Stimulated activated CD8-positive, alpha-beta memory T cell treated with anti-CD3 and anti-CD28 coated beads, Interleukin-4, amount 100 ng/mL, for 1 hour (primary cell): ENCODE measurements at regions not wholly inside any gene's neighbourhood (a gene's known extent, or its start where the extent isn't known, plus 50 kb on each side); places are given as distances from the start of the nearest gene placed in this dataset.
"Not testable (repeated sequence)": the region's sequence is repeated elsewhere in the genome, so short reads cannot be mapped to it uniquely, and the experiment has no call there.

Experiments
- DNase-seq, 2 donors: peaks; one replicate each; pipeline ENCODE4 v3.0.0-alpha.2; 2020; ENCODE audit warnings: low read depth in 2 of 2, low spot score in 1 of 2

DNA sequence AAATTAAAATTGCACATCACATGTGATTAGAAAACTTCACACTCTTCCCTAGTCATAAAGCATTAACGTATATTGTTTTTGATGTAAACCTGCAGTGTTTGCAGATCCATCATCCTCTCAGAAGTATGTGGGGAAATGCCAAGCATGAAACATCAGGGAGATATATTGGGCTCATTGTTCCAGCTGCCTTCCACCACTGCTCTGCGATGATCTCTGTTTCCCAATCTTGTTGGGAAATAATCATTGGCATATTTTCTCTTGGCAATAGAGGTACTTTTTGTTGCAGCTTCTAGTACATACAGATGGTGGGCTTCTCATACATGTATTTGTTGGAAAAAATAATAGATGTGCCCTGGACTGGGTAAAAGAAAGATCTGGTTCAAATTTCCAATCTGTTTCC, 466.3 kb upstream of the HS3ST1 start:
- no peak for DNase-seq

DNA sequence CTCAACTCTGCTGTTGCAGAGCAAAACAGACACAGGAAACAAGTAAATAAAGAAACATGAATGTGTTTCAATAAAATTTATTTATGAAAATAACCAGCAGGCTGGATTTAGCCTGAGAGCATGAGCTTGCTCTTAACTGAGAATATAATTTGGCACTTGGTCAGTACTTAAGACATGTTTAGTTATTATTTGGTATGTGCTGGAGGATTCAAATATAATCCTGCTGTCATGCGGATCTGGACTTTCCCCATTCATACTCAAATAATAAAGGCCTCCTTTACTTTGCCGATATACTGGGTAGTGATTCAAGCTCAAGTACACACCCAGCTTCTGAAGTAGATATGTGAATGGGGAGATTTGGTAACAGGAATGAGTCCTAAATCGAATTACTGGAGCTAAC, 465.5 kb upstream of the HS3ST1 start:
- DNase-seq = no peak

DNA sequence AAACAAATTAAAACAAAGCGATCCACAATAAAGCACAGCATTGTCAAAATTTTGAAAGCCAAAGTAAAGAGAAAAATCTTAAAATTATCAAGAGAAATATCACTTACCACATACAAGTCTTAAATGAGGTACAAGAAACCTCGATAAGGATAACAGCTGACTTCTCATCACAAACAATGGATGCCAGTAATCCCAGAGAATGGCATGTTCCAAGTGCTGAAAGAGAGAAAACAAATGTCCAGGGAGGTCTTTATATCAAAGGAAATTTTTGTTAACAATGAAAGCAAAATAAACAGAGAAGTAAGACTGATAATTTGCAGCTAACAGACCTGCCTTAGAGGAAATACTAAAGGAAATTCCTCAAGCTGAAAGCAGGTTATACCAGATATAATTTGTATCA, 460.4 kb upstream of the HS3ST1 start:
- no peak for DNase-seq

DNA sequence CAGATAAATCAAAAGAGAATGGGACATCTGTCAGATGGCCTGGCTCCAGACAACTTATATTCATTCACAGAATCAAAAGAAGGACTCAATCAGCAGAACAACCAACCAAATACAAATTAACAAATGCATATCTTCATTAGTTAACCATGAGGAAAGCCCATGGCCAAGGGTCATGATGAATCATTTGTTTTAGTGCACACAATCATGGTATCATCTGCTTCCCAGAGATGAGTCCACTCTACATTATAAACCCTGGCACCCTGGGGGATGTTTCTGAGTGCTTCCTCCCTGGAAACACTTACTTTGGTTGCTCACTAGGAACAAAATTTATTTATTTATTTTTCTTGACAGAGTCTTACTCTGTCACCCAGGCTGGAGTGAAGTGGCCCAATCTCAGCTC, 453.3 kb upstream of the HS3ST1 start:
- no peak for DNase-seq

DNA sequence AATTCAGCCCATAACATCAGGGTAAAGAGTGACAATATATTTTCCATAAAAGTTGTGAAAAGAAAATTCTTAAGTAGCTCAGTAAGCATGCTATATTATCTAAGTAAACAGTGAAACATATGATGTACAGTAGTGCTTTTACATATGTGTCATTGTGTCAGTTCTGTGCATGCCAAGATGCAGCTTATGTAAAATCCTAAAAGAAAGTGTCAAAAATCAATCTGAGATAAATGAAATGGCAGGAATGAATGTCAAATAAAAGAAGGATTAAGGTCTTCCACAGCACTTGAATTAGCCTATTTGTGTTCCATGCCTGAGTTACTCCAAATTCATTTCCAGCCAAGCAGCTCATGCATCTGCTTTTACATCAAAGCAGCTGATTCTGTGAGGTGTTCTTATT, 452.7 kb upstream of the HS3ST1 start:
- no peak for DNase-seq

DNA sequence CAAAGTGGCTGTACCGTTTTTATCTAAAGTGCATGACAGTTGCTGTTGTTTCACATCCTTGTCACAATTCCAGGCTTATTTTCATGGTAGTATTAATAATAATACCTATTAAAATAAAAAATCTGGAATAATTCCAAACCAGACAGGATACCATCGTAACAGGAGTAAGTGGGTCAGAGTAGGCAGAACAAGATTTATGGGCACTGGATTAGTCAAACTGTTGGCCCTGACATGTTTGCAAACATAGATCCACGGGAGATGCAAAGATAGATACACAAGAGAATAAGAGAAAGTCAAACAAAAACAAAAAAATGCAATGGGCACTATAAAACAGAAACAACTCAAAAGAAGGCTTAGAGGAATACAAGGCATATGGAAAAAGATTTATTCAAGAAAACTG, 449.5 kb upstream of the HS3ST1 start:
- no peak for DNase-seq

DNA sequence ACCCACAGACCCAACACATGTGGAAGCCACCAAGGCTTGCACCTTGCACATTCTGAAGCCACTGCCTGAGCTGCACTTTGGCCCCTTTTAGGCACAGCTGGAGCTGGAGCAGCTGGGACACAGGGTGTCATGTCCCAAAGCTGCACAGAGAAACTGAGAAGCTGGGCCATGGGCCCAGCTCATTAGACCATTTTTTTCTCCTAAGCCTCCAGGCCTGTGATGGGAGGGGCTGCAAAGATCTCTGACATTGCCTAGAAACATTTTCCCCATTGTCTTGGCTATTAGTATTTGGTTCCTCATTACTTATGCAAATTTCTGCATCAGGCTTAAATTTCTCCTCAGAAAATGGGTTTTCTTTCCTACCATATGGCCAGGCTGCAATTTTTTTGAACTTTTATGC, 447.4 kb upstream of the HS3ST1 start:
- no peak for DNase-seq

DNA sequence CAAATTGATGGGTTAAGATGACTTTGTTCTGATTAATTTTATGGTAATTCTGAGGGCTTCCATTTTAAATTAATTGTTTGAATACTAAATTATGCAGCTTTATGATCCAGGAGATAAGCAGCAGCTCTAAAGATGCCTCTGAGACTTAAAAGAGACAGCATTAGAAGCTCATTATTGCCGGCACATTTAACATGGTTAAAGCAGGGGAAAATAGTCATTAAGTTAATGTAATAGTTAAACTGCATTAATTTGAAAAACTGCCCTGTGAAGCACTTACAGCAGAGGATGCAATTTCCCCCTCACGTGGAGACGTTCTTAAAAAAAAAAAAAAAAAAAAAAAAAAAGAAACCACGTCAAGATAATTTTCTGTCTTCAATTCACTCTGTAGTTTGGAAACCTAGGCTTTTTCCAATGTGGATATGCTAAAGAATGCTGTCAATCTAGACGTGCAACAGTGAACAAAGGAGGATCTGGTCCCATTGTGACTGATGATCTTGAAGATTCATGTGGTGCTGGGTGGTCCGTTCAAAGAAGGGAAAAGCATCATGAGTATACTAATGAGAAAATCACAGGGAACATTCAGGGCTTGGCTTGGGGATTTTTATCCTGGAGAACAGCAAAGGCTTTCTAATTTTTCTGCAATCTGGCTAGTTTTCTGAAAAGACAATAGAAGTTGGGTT, 440.6 kb upstream of the HS3ST1 start:
- DNase-seq = no peak

DNA sequence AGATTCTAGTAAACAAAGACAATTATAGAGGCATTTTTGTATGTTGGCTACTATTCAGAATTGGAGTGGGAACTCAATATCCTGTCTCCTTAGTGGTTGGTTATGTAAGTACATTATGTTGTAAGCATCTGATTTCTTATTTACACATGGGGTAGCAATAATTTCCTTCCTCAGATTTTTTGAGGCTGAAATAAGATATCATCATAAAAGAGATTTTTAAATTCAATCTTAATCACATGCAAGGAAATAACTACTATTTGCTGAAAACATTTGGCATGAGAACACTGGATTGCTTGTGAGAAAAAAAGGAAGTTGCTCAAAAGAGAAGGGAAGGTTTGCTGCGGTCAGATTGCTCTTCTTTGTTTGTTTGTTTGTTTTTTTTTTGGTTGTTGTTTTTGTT, 437.7 kb upstream of the HS3ST1 start:
- DNase-seq = no peak

DNA sequence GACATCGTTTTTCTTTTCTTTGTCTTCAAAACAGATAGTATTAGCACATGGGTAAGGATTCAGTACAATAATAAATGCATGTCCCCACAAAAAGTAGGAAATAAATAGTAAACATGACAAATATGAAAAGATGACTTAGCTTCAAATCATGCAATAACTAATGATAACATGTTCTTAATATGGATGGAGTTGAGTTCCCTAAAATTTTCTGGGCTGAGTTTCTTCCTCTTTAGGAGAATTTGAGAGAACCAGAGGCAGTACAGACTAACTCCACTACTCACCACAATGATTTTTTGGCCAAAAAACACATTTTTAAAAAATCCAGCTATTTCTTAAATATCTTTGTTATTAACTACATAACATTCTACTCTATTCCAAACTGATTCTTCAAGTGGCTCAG, 432.3 kb upstream of the HS3ST1 start:
- DNase-seq = no peak

DNA sequence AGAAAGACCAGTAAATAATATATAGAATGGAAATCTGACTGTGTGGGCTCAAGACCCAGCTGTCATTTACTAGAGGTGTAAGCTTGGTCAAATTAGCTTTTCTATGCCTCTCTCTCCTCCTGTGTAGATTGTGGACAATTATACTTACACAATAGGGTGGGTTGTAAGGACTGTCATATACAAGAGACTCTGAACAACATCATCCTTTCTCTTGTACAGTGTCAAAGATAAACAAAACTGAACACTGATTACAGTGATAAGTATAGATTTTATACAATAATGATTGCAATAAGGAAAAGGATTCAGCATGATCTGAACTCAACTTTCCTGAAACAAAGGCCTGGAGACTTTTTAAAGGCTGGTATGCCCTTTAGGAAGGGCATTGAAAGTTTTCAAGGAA, 429.2 kb upstream of the HS3ST1 start:
- DNase-seq = no peak

DNA sequence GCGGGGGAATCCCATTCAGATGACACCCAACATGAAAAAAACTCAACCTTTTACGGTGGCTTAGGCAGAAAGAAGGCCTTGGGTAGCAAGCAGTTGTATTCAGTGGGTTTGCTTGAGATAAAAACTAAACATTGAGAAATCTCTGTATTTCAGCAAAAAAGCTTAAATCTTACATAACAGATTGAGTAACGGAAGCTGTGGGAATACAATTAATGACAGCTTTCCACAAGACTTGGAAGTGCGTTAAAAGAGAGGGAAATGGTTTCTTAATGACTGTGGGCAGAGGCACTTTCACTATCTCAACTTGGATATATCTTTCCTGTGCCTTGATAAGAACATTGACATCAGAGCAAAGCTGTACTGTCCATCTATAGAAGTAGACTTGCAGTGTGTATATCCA, 418.5 kb upstream of the HS3ST1 start:
- no peak for DNase-seq

DNA sequence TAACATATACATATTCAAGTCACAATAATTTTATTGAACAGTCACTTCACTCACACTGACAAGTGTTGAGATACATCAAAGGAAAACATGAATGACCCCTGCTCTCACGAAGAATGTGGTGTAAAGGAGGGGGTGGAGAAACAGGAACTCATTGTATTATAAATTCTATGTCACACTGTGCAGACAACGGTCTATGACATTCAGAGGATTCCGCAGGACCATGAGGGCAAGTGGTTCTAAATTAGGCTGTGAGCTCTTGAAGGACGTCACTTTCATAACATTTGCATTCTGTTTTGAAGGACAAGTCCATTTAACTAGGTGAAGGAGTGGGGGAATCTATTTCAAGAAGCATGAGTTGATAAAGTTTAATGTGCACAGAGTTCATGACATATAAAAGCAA, 415.2 kb upstream of the HS3ST1 start:
- no peak for DNase-seq

DNA sequence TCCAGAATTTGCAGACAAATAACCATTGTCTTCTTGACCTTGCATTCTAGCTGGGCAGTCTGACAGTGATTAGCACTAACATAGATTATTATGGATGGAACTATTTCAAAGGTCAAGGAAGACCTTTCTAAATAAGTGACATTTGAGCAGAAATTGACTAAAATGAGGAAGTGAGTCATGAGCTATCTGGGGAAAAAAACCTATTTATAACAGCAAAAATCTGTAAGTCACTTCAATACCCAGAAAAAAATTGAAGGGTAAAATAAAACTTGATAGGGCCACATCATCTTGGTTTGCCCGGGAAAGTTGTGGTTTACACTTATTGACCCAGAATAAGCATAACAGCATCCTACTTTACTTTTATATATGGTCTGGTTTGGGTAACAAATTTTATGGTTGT, 414.6 kb upstream of the HS3ST1 start:
- no peak for DNase-seq

DNA sequence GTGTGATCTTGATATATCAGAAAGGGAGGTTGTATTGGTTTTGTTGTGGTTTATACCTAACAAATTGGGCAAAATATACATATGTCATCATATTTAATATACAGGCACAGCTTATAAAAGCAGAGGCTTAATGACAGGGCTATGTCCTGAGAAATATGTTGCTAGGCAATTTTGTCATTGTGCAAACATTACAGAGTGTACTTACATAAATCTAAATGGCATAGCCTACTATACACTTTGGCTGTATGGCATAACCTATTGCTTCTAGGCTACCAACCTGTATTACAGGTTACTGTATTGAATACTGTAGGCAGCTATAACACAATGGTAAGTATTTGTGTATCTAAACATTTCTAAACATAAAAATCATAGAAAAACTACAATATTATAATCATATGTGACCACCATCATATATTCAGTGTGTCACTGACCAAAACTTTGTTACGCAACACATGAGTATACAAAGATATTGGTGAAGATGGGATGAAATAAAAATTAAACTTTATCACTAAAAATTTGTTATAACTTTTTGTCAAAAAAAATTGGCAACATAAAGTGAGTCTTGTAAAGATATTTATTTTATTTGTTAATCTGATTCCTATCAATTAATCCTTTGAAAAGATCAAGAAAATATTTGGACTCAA, 414.0 kb upstream of the HS3ST1 start:
- no peak for DNase-seq

DNA sequence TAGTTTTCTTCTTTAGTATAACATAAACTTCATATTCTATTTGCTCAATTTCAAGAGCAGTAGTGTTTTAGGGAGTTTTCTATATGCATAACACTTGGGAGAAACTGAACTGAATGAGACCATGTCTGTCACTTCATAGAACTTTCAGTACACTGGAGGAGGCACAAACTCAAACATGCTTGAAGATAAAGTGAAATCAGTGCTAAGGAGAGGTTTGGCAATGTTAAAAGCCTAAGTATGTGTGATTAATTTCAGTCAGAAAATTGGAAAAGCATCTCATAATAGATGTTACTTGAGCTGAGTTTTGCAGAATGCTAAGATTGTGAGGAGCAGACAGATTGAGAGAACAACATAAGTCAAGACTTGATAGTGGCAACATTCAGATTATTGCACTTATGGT, 411.2 kb upstream of the HS3ST1 start:
- DNase-seq = no peak

DNA sequence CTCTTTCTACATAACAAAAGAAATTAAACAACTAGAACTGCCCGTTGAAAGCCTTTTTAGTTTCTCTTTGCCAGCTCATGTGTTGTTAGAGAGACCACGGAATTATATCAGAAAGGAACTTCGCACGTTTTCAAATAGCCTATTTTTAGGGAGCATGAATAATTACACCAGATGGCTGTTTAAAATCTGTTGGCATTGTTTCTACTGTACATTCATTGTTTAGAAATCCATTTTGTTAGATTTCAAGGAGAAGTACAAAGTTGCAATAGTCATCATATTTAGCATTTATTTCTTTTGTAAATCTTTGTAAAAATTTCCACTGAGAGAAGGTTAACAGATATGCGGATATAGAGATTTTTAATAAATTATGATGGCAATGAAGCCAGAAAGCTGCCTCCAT, 403.0 kb upstream of the HS3ST1 start:
- DNase-seq = no peak

DNA sequence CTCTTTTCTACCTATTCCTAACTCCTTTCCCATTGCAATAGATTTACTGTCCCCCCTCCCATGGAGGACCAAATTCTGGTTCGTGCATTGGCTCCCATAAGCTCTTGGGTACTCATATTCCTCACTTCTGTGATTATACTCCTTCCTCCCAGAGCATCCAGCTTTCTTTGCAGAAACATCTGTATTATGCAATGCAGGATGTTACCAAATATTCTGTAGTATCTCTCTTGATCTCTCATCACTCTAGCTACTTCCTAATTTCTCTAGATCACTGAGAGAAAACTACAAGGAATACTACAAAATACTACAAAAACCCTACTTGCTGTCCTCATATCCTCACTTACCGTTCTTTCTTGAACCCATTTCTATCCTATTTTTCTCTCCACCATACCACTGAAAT, 395.9 kb upstream of the HS3ST1 start:
- DNase-seq = no peak

DNA sequence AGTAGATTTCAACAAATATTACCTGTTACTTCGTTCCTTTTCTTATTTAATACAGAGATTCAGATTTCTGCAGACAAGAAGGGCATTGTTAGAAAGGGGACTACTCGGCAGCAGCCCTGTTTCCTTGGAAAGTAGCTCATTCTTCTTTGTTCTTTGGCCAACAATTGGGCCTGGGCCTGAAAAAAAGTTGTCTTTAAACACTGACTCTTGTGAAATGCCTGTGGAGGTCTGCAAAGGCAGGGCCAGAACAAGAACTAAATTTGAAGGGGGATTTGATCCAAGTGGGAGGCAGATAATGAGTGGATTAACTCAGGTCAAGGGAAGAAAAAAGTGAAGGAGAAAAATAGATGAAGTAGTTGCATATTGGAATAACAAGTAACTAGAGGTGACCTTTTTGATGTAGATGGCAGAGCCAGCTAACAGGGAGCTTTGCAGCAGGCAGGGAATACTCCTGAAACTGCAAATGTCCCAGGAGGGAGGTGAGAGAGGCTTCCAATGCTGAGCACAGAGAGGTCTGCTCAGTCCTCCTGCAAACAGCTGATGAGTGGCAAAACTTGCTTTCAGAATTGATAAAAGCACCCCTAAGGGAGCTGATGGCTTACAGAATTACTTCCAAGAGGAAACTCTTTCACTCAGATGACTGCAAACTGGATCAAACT, 393.2 kb upstream of the HS3ST1 start:
- no peak for DNase-seq

DNA sequence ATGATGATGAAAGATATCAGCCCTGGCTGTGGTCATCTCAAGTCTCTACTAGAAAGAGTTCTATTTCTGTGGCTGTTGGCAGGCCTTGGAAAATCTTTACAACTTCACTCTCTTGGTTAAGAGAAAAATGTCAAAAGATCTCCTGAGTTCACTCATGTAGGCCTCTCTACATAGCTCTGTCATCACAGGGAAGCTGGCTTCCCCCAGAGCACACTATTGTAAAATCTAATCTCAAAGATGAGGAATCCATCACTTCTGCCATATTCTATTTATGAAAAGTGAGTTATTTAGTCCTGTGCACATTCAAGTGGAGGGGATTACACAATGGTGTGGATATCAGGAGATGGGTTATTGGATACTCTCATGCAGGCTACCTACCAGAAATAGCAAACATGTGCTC, 388.4 kb upstream of the HS3ST1 start:
- no peak for DNase-seq

DNA sequence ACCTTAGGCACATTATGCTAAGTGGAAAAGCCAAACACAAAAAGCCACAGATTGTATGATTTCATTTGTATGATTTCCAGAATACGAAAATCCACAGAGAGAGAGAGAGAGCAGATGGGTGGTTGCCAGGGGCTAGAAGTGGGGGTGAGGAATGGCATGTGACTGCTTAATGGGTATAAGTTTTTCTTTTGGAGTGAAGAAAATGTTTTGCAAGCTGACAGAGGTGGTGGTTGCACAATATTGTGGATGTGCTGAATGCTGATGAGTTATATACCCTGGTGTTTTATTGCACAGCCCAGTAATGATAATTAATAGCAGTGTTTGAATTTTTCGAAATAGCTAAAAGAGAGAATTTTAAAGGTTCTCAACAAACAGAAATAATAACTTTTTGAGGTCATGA, 386.1 kb upstream of the HS3ST1 start:
- DNase-seq = no peak

DNA sequence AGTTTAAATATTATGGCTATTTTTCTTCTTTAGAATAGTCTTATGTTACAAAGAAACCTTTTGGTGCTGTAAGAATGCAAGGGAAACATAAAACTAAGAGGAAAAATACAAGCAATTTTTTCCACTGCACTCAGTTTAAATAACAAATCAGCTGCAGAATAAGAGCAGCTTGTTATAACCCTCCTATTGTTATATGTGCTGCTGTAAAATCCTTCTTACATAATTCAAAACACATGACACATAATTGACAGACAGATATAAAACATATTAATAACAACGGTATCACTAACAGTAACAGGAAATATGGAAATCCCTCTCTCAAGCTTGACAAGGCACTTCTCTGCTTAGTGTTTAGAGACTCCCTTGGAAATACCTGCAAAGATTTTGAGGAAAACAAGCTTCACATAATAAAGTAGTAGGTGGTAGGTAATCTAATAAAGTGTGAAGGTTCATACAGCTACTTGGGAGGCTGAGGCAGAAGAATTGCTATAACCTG, 385.3 kb upstream of the HS3ST1 start:
- DNase-seq = no peak

DNA sequence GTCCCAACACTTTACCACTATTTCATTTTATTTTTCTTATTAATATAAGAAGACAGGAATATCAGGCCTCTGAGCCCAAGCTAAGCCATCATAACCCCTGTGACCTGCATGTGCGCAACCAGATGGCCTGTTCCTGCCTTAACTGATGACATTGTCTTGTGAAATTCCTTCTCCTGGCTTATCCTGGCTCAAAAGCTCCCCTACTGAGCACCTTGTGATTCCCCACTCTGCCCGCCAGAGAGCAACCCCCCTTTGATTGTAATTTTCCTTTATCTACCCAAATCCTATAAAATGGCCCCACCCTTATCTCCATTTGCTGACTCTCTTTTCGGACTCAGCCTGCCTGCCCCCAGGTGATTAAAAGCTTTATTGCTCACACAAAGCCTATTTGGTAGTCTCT, 382.8 kb upstream of the HS3ST1 start:
- not testable (repeated sequence) for DNase-seq
